Fibroblast of lung (primary cell): ENCODE measurements at regions not wholly inside any gene's neighbourhood (a gene's known extent, or its start where the extent isn't known, plus 50 kb on each side); places are given as distances from the start of the nearest gene placed in this dataset.

ENCODE experiments used
- CTCF ChIP-seq, 2 donors: IDR thresholded peaks in 1 of 2; conservative IDR thresholded peaks in 1 of 2; 1 replicate in 1 of 2; 2 replicates in 1 of 2; pipeline ENCODE4 v1.5.1; 2011 to 2012; ENCODE audit warnings: low read length in 2 of 2, control low read depth in 1 of 2, inconsistent platforms in 1 of 2, low read depth in 1 of 2, mild to moderate bottlenecking in 1 of 2
- EZH2 ChIP-seq: IDR thresholded peaks from 2 replicates; pipeline ENCODE4 v1.5.1; 2012; ENCODE audit warnings: low read length, control low read depth, mild to moderate bottlenecking; ENCODE audit errors: missing control alignments

GRCh38 chr16:52618753-52619497, 72.0 kb upstream of the TOX3 start:
- TF ChIP-seq CTCF (conservative IDR thresholded peaks at IDR 0.05 in 1 of 2, IDR thresholded peaks at IDR 0.05 in 1 of 2; ENCODE audit: low read depth in 1 of 2, low read length in 2 of 2): no peak
- TF ChIP-seq EZH2: no peak
